Epithelial cell of prostate (primary cell): ENCODE measurements at regions not wholly inside any gene's neighbourhood (a gene's known extent, or its start where the extent isn't known, plus 50 kb on each side); places are given as distances from the start of the nearest gene placed in this dataset.

Experiments
- DNase-seq: peaks from one replicate; pipeline ENCODE4 v3.0.0-alpha.2; 2011; ENCODE audit warnings: low read depth, low spot score
- H3K27ac ChIP-seq: fragments of 450-650 bp; 2 replicates; pipeline ENCODE4 v1.5.1; 2017; ENCODE audit warnings: mild to moderate bottlenecking

DNA sequence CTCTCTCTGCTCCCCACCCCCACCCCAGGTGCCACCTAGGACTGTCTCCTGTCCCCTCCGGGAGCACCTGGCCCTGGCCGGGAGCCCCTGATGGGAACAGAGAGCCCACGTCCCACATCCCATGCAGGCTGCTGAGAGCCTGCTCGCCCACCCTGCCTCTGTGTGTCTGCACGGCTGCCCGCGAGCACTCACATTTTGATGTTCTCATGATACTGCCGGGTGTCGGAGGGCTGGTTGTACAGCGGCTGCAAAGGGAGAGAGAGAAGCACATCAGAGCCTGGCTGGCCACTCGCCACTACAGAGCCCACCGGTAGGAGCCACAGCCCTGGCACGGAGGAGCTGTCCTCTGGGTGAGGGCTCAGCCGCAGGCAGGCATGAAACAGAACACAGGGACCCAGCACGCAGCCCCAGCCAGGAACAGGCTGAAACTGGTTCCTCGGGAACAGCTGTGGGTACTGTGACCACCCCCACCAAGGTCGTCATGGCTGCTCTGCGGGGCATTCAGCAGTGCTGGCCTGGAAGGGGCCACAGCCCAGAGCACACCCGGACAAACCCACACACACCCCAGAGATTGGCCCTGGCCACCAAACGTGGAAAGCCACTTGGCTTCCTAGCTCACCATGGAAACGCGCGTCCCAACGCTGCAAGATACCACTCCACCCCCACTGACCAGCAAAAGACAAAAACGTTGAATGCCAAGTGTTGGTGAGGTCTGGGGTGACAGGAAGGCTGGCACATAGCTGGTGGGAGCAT, 117.6 kb downstream of the NCOR2 start:
- H3K27ac ChIP-seq: no peak overlapping the region

DNA sequence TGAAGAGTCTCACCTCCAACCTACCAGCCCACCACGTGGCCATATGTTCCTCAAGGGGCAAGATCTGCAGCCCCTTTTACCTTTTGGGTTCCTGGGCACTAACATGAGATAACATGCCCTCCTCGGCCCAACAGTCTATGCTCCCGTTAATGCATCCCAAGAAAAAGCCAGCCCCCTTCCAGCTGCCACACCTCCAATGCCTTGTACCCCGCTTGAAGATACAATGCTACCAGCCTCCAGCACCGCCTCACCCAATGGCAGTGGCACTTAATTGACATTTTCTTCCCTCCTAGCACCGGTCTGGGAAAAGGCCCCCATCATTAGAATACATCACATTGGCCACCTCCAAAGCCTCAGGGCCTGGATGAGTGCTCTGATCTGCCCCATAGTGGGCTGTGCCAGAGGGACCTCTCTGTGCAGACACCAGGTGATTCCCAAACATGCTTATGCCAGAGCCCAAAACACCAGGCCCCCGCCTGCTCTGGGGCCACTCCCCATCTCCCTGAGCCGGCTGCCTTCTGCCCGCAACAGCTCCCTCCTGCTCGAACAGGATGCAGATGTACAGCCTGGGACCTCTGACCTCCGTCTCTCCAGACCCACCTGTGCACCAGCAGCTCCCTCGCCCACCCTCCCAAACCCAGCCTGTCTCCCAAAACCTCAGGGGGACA, 118.3 kb downstream of the NCOR2 start:
- no peak for DNase-seq
- no peak overlapping the region for H3K27ac ChIP-seq

More for the DNA sequence above, 117.6 kb downstream of the NCOR2 start:
- no peak for DNase-seq

- H3K27ac ChIP-seq: no peak overlapping the region
- DNase-seq: no peak
These were observed 119.0 kb downstream of the NCOR2 start for GRCh38 chr12:124448241-124448954.

DNA sequence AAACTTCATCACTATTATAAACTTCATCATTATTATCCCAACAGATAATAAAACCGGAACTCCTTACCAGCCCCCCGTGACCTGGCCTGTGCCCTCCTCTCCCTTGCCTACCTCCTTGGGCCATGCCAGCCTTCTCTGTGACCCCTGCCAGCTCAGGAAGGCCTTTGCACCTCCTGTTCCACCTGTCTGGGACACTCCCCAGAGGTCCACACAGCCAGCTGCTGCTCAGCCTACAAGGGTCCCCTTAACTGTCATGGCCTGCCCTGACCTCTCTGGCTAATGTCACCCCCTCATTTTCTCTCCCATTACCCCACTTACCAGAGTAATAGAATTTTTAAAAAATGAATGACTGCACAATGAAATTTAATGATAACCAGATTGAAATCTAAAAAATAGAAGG, 121.0 kb downstream of the NCOR2 start:
- H3K27ac ChIP-seq: no peak overlapping the region
- DNase-seq: no peak

GRCh38 chr12:124445826-124446225, 121.6 kb downstream of the NCOR2 start:
- no peak overlapping the region for H3K27ac ChIP-seq
- no peak for DNase-seq

DNA sequence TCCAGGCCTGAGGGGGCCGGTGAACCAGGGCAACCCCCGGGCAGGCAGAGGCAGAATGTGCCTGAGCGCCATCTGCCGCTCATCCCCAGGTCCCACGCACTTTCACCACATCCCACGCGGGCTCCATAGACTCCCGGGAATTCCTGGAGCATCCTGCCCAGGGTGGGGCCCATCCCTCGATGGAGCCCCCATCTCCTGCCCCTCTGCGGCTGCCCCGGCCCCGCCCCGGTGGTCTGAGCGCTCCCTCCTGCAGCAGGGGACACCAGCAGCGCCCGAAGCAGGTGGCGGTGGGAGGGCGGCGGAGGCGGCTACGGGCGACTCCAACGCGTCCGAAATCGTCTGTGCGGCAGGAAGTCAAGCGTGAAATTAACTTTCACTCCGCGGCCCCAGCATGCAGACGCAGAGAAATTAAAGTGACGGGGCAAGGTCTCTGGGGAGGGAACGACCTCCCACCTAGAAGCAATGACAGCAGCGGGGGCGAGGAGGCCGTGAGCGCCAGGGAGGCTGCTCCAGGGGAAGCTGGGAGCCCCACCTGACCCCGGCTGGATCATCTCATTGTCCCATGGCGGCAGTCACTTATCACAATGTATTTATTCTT, 122.2 kb downstream of the NCOR2 start:
- H3K27ac ChIP-seq: no peak overlapping the region
- DNase-seq: no peak

GRCh38 chr12:124443931-124444712, 123.3 kb downstream of the NCOR2 start:
- no peak for DNase-seq
- no peak overlapping the region for H3K27ac ChIP-seq

- no peak overlapping the region for H3K27ac ChIP-seq
- no peak for DNase-seq
These were observed 124.5 kb downstream of the NCOR2 start for GRCh38 chr12:124442772-124443445.

GRCh38 chr12:124442281-124442680, 125.1 kb downstream of the NCOR2 start:
- DNase-seq: no peak
- H3K27ac ChIP-seq: no peak overlapping the region

- DNase-seq: no peak
- H3K27ac ChIP-seq: peak overlapping the region; percentile 62
These were observed 125.8 kb downstream of the NCOR2 start for GRCh38 chr12:124441443-124442194.

- peak overlapping the region; percentile 62 for H3K27ac ChIP-seq
- no peak for DNase-seq
These were observed 126.5 kb downstream of the NCOR2 start for GRCh38 chr12:124440841-124441381.

GRCh38 chr12:124440031-124440626, 127.3 kb downstream of the NCOR2 start:
- no peak for DNase-seq
- H3K27ac ChIP-seq: no peak overlapping the region

- DNase-seq: no peak
- no peak overlapping the region for H3K27ac ChIP-seq
These were observed 128.9 kb downstream of the NCOR2 start for GRCh38 chr12:124438437-124439056.

GRCh38 chr12:124437617-124438436, 129.6 kb downstream of the NCOR2 start:
- DNase-seq: no peak
- H3K27ac ChIP-seq: no peak overlapping the region

DNA sequence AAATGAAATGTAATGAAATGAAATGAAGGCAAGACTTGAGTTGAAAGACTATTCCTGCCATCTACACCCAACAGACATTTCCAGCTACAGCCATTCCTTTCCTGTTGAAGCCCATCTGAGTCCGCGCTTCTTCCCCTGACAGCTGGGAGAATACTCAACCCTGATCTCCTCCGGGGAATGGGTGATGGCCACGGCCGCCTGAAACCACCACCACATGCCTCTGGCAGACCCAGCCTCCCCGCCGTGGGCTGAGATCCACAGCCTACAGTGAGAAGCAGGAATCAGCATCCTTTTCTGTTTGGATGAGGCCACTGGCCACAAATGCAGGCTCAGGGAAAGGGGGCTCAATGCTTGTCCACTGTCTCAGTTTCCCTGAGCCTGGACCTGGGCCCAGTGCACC, 130.3 kb downstream of the NCOR2 start:
- no peak for DNase-seq

DNA sequence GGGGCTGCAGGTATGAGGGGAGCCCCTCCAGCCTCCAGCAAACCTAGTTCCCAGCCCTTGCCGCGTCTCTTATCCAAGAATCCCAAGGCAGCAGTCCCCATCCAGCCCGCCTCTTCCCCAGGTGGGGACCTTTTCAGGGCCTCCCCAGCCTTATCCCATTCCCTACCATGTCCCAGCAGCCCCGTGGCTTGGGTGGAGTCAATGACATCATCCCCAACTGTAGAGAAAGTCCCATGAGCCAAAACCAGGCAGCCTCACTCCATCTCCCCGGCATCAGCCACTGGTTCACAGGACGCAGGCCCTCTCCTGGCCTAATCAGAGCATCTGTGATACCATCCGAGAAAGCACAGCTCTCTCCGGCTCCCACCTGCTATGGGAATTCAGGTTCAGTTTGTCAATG, 131.0 kb downstream of the NCOR2 start:
- no peak for DNase-seq
- no peak overlapping the region for H3K27ac ChIP-seq

More for the DNA sequence above, 130.3 kb downstream of the NCOR2 start:
- H3K27ac ChIP-seq: no peak overlapping the region

DNA sequence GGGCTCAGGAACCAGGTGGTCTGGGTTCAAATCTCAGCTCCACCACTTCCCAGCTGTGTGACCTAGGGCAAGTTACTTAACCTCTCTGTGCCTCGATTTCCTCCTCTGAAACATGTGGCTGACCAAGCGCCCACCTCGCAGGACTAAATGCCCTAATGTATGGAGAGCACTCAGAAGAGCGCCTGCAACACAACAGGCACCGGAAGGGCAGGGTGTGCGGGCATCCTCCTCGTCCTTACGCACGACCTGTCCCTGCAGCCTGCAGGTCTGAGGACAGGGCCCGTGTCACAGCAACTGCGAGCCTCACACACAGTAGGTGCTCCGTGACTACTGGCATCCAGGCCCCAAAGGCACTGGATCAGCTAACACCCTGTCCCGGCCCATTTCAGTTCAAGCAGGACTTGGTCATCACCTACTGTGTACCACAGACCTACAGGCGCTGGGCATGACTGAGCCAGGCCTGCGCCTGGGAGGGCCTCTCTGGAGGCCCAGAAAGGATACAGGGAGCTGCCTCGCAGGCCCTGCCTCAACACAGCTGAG, 131.5 kb downstream of the NCOR2 start:
- H3K27ac ChIP-seq: no peak overlapping the region
- DNase-seq: no peak
